Nephron progenitor cell (in vitro differentiated cells): ENCODE measurements at regions not wholly inside any gene's neighbourhood (a gene's known extent, or its start where the extent isn't known, plus 50 kb on each side); places are given as distances from the start of the nearest gene placed in this dataset.
"Not testable (repeated sequence)": the region's sequence is repeated elsewhere in the genome, so short reads cannot be mapped to it uniquely, and the experiment has no call there.

Source experiments
- DNase-seq: peaks from one replicate; pipeline ENCODE4 v3.0.0; 2021
- H3K27ac Mint-ChIP-seq: 2 replicates; pipeline ENCODE4 v1.8.0; 2021; ENCODE audit warnings: mild to moderate bottlenecking, moderate library complexity, mixed read lengths
- H3K27me3 Mint-ChIP-seq: 2 replicates; pipeline ENCODE4 v1.8.0; 2021; ENCODE audit warnings: mild to moderate bottlenecking, low read depth, mixed read lengths; ENCODE audit not compliant: poor library complexity
- H3K36me3 Mint-ChIP-seq: 2 replicates; pipeline ENCODE4 v1.8.0; 2021; ENCODE audit warnings: low read depth, mixed read lengths
- H3K4me1 Mint-ChIP-seq: 2 replicates; pipeline ENCODE4 v1.8.0; 2021; ENCODE audit warnings: mixed read lengths
- H3K4me3 Mint-ChIP-seq: 2 replicates; pipeline ENCODE4 v1.8.0; 2021; ENCODE audit warnings: mild to moderate bottlenecking, moderate library complexity, mixed read lengths
- H3K9me3 Mint-ChIP-seq: 2 replicates; pipeline ENCODE4 v1.8.0; 2021; ENCODE audit warnings: mild to moderate bottlenecking, moderate library complexity, mixed read lengths
- TF ChIP-seq, protein P1 (sequence below): fragments of 200-600 bp; sonication (generic); IDR thresholded peaks from 2 replicates; pipeline ENCODE4 v1.5.0; 2021; ENCODE audit warnings: antibody characterized with exemption

- H3K4me1 Mint-ChIP-seq = no peaks in the 10 kb centered on the region
- no peak for DNase-seq
- H3K27ac Mint-ChIP-seq = no peak overlapping the region
- H3K4me3 Mint-ChIP-seq = no peak overlapping the region
- TF ChIP-seq, protein P1, sequence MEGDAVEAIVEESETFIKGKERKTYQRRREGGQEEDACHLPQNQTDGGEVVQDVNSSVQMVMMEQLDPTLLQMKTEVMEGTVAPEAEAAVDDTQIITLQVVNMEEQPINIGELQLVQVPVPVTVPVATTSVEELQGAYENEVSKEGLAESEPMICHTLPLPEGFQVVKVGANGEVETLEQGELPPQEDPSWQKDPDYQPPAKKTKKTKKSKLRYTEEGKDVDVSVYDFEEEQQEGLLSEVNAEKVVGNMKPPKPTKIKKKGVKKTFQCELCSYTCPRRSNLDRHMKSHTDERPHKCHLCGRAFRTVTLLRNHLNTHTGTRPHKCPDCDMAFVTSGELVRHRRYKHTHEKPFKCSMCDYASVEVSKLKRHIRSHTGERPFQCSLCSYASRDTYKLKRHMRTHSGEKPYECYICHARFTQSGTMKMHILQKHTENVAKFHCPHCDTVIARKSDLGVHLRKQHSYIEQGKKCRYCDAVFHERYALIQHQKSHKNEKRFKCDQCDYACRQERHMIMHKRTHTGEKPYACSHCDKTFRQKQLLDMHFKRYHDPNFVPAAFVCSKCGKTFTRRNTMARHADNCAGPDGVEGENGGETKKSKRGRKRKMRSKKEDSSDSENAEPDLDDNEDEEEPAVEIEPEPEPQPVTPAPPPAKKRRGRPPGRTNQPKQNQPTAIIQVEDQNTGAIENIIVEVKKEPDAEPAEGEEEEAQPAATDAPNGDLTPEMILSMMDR = no peak
- no peaks in the 10 kb centered on the region for H3K27me3 Mint-ChIP-seq
- H3K36me3 Mint-ChIP-seq = no peaks in the 10 kb centered on the region
- H3K9me3 Mint-ChIP-seq = no peaks in the 10 kb centered on the region
These were observed 1658.2 kb upstream of the PIK3C3 start for GRCh38 chr18:40296717-40297413.

GRCh38 chr18:40292985-40293710, 1661.9 kb upstream of the PIK3C3 start:
- H3K4me3 Mint-ChIP-seq = no peak overlapping the region
- no peak for DNase-seq
- H3K27me3 Mint-ChIP-seq = no peaks in the 10 kb centered on the region
- no peak overlapping the region for H3K27ac Mint-ChIP-seq
- no peaks in the 10 kb centered on the region for H3K9me3 Mint-ChIP-seq
- H3K4me1 Mint-ChIP-seq = no peaks in the 10 kb centered on the region
- no peaks in the 10 kb centered on the region for H3K36me3 Mint-ChIP-seq
- TF ChIP-seq, protein P1 = no peak

DNA sequence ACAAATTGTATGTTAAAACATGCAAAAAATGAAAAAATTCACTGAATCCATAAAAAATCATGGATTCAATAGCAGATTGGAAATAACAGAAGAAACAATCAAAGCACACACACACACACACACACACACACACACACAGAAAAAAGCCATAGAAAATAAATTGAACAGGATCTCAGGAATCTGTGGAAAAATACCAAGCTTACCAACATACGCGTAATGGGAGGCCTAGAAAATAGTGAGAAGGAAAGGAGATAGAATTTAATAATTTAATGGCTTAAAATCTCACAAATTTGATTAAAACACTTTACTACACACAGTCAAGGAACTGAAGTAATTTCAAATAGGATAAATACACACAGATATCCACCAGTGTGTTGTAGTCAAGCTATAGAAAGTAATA, 1671.5 kb upstream of the PIK3C3 start:
- no peaks in the 10 kb centered on the region for H3K4me1 Mint-ChIP-seq
- no peak overlapping the region for H3K27ac Mint-ChIP-seq
- H3K27me3 Mint-ChIP-seq = no peaks in the 10 kb centered on the region
- no peak overlapping the region for H3K4me3 Mint-ChIP-seq
- H3K36me3 Mint-ChIP-seq = peaks cover 27% of the 10 kb centered on the region
- peaks cover 33% of the 10 kb centered on the region for H3K9me3 Mint-ChIP-seq
- TF ChIP-seq, protein P1 = no peak
- DNase-seq = no peak

GRCh38 chr18:40281356-40281755, 1673.7 kb upstream of the PIK3C3 start:
- not testable (repeated sequence) for H3K4me3 Mint-ChIP-seq, DNase-seq, H3K27me3 Mint-ChIP-seq, H3K27ac Mint-ChIP-seq, H3K4me1 Mint-ChIP-seq
- peaks cover 33% of the 10 kb centered on the region for H3K9me3 Mint-ChIP-seq
- peaks cover 27% of the 10 kb centered on the region for H3K36me3 Mint-ChIP-seq

DNA sequence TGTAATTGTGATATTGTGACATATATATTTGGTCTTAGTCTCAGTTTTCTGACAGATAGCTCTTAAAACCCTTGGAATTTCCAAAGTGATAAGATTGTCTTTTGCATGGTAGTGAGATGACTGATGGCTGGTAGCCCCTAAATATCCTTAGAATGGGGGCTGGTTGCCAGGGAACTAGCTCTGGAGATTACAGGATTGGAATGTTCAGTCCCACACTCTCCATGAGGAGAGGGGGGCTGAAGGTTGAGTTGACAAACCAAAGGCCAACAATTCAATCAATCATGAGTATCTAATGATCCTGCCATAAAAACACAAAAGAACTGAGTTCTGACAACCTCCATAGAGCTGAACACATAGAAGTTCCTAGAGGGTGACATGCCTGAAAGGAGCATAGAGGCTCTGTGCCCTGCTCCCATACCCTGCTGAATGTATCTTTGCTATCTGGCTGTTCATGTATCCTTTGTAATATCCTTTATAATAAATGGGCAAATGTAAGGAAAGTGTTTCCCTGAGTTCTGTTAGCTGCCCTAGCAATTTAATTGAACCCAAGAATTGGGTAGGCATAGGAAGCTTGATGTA, 1680.3 kb upstream of the PIK3C3 start:
- Mint-ChIP-seq H3K9me3 (no peaks in the 10 kb centered on the region), H3K27ac (no peak overlapping the region), H3K36me3 (no peaks in the 10 kb centered on the region), H3K4me3 (no peak overlapping the region), H3K4me1 (peaks cover 4% of the 10 kb centered on the region), H3K27me3 (no peaks in the 10 kb centered on the region)
- TF ChIP-seq, protein P1 = no peak
- no peak for DNase-seq

- no peak for DNase-seq
- no peaks in the 10 kb centered on the region for H3K27me3 Mint-ChIP-seq
- H3K9me3 Mint-ChIP-seq = no peaks in the 10 kb centered on the region
- peaks cover 4% of the 10 kb centered on the region for H3K4me1 Mint-ChIP-seq
- no peak overlapping the region for H3K4me3 Mint-ChIP-seq
- H3K27ac Mint-ChIP-seq = no peak overlapping the region
- no peaks in the 10 kb centered on the region for H3K36me3 Mint-ChIP-seq
- TF ChIP-seq, protein P1 = no peak
These were observed 1682.3 kb upstream of the PIK3C3 start for GRCh38 chr18:40272630-40273231.
